ENCODE measurements at regions not wholly inside any gene's neighbourhood (a gene's known extent, or its start where the extent isn't known, plus 50 kb on each side); places are given as distances from the start of the nearest gene placed in this dataset.

- Histone ChIP-seq H3K27me3 (replicated peaks) (no peaks in the 10 kb centered on the region), H3K36me3 (replicated peaks) (no peaks in the 10 kb centered on the region), H3K4me3 (ENCODE audit: low read depth, low read length) (no peak overlapping the region), H3K27ac (no peak overlapping the region)
- no peak for TF ChIP-seq CTCF (IDR thresholded peaks at IDR 0.05; ENCODE audit: low read depth, low read length, missing control alignments)
- DNase-seq: no peak
- in situ Hi-C loops (cut with HindIII; ENCODE audit: low pct_ligation_motif_present, low sequenced_read_pairs): no loop called here
Measured at GRCh38 chr4:151991884-151992167, 231.0 kb upstream of the GATB start.

- no peak for TF ChIP-seq CTCF (IDR thresholded peaks at IDR 0.05; ENCODE audit: low read depth, low read length, missing control alignments)
- no peaks in the 10 kb centered on the region for H3K27me3 ChIP-seq (replicated peaks)
- no peaks in the 10 kb centered on the region for H3K36me3 ChIP-seq (replicated peaks)
- in situ Hi-C loops (cut with HindIII; ENCODE audit: low pct_ligation_motif_present, low sequenced_read_pairs): no loop called here
- no peak overlapping the region for H3K4me3 ChIP-seq (ENCODE audit: low read depth, low read length)
- no peak overlapping the region for H3K27ac ChIP-seq
- DNase-seq: no peak
Measured at GRCh38 chr4:151991001-151991883, 230.4 kb upstream of the GATB start.

- no peak for DNase-seq
- H3K36me3 ChIP-seq (replicated peaks): no peaks in the 10 kb centered on the region
- H3K27ac ChIP-seq: no peak overlapping the region
- H3K4me3 ChIP-seq (ENCODE audit: low read depth, low read length): no peak overlapping the region
- no peak for TF ChIP-seq CTCF (IDR thresholded peaks at IDR 0.05; ENCODE audit: low read depth, low read length, missing control alignments)
- no peaks in the 10 kb centered on the region for H3K27me3 ChIP-seq (replicated peaks)
- in situ Hi-C loops (cut with HindIII; ENCODE audit: low pct_ligation_motif_present, low sequenced_read_pairs): no loop called here
Measured at GRCh38 chr4:151990201-151990600, 229.4 kb upstream of the GATB start.

- in situ Hi-C loops (cut with HindIII; ENCODE audit: low pct_ligation_motif_present, low sequenced_read_pairs): no loop called here
- DNase-seq: no peak
- no peak for TF ChIP-seq CTCF (IDR thresholded peaks at IDR 0.05; ENCODE audit: low read depth, low read length, missing control alignments)
- H3K4me3 ChIP-seq (ENCODE audit: low read depth, low read length): no peak overlapping the region
- no peaks in the 10 kb centered on the region for H3K27me3 ChIP-seq (replicated peaks)
- H3K27ac ChIP-seq: no peak overlapping the region
- H3K36me3 ChIP-seq (replicated peaks): no peaks in the 10 kb centered on the region
Measured at GRCh38 chr4:151988591-151988990, 227.8 kb upstream of the GATB start.

GRCh38 chr4:151987606-151988005 is 226.8 kb upstream of the GATB start:
- no peak for TF ChIP-seq CTCF (IDR thresholded peaks at IDR 0.05; ENCODE audit: low read depth, low read length, missing control alignments)
- no peak overlapping the region for H3K27ac ChIP-seq
- H3K36me3 ChIP-seq (replicated peaks): no peaks in the 10 kb centered on the region
- DNase-seq: no peak
- no peak overlapping the region for H3K4me3 ChIP-seq (ENCODE audit: low read depth, low read length)
- in situ Hi-C loops (cut with HindIII; ENCODE audit: low pct_ligation_motif_present, low sequenced_read_pairs): no loop called here
- no peaks in the 10 kb centered on the region for H3K27me3 ChIP-seq (replicated peaks)

GRCh38 chr4:151983854-151984253 is 223.0 kb upstream of the GATB start:
- H3K36me3 ChIP-seq (replicated peaks): no peaks in the 10 kb centered on the region
- TF ChIP-seq CTCF (IDR thresholded peaks at IDR 0.05; ENCODE audit: low read depth, low read length, missing control alignments): no peak
- in situ Hi-C loops (cut with HindIII; ENCODE audit: low pct_ligation_motif_present, low sequenced_read_pairs): no loop called here
- H3K4me3 ChIP-seq (ENCODE audit: low read depth, low read length): no peak overlapping the region
- no peak for DNase-seq
- H3K27ac ChIP-seq: no peak overlapping the region
- H3K27me3 ChIP-seq (replicated peaks): no peaks in the 10 kb centered on the region
